ENCODE measurements at regions not wholly inside any gene's neighbourhood (a gene's known extent, or its start where the extent isn't known, plus 50 kb on each side); places are given as distances from the start of the nearest gene placed in this dataset.

- TF ChIP-seq CSRNP3 (CRISPR knock-in tag; IDR thresholded peaks at IDR 0.05), result no peak
- no peak for TF ChIP-seq ZFP30 (CRISPR knock-in tag; IDR thresholded peaks at IDR 0.05)
- no peak for TF ChIP-seq ZNF565 (CRISPR knock-in tag; conservative IDR thresholded peaks at IDR 0.05; ENCODE audit: low read depth)
Measured at GRCh38 chr2:228527197-228527881, 345.9 kb upstream of the SPHKAP start (continued).

GRCh38 chr2:228526687-228527086 lies 345.2 kb upstream of the SPHKAP start:
- no peak for ATAC-seq
- no peak for TF ChIP-seq TCF4 (CRISPR knock-in tag; IDR thresholded peaks at IDR 0.05; ENCODE audit: borderline replicate concordance)
- TF ChIP-seq TOX (CRISPR knock-in tag; IDR thresholded peaks at IDR 0.05; ENCODE audit: borderline replicate concordance), result no peak
- TF ChIP-seq RARB (CRISPR knock-in tag; IDR thresholded peaks at IDR 0.05), result no peak
- TF ChIP-seq CSRNP3 (CRISPR knock-in tag; IDR thresholded peaks at IDR 0.05), result no peak
- no peak for TF ChIP-seq POU6F1 (CRISPR knock-in tag; IDR thresholded peaks at IDR 0.05; ENCODE audit: borderline replicate concordance, low read depth)
- TF ChIP-seq PPARA (CRISPR knock-in tag; IDR thresholded peaks at IDR 0.05; ENCODE audit: borderline replicate concordance), result no peak
- TF ChIP-seq PATZ1 (CRISPR knock-in tag; IDR thresholded peaks at IDR 0.05; ENCODE audit: borderline replicate concordance), result no peak
- no peak for TF ChIP-seq ESRRG (CRISPR knock-in tag; IDR thresholded peaks at IDR 0.05)
- TF ChIP-seq ZC3H10 (CRISPR knock-in tag; IDR thresholded peaks at IDR 0.05), result no peak
- TF ChIP-seq CSDC2 (CRISPR knock-in tag; IDR thresholded peaks at IDR 0.05), result no peak
- no peak for TF ChIP-seq ZFP30 (CRISPR knock-in tag; IDR thresholded peaks at IDR 0.05)
- no peak for TF ChIP-seq SNAI2 (CRISPR knock-in tag; IDR thresholded peaks at IDR 0.05)
- no peak for TF ChIP-seq OSR1 (CRISPR knock-in tag; IDR thresholded peaks at IDR 0.05)
- TF ChIP-seq ARNTL (CRISPR knock-in tag; IDR thresholded peaks at IDR 0.05; ENCODE audit: borderline replicate concordance, low read depth), result no peak
- no peak for TF ChIP-seq ZNF565 (CRISPR knock-in tag; conservative IDR thresholded peaks at IDR 0.05; ENCODE audit: low read depth)
- TF ChIP-seq CREB5 (CRISPR knock-in tag; IDR thresholded peaks at IDR 0.05; ENCODE audit: low read depth), result no peak
- TF ChIP-seq GLIS3 (CRISPR knock-in tag; IDR thresholded peaks at IDR 0.05), result no peak
- no peak for TF ChIP-seq TSHZ2 (CRISPR knock-in tag; IDR thresholded peaks at IDR 0.05)
- no peak for TF ChIP-seq ZNF8 (CRISPR knock-in tag; IDR thresholded peaks at IDR 0.05)

GRCh38 chr2:228522977-228523376 lies 341.5 kb upstream of the SPHKAP start:
- ATAC-seq, result no peak
- TF ChIP-seq CSDC2 (CRISPR knock-in tag; IDR thresholded peaks at IDR 0.05) (no peak), RARB (CRISPR knock-in tag; IDR thresholded peaks at IDR 0.05) (no peak), ZFP3 (CRISPR knock-in tag; IDR thresholded peaks at IDR 0.05) (no peak), SNAI2 (CRISPR knock-in tag; IDR thresholded peaks at IDR 0.05) (no peak), TCF4 (CRISPR knock-in tag; IDR thresholded peaks at IDR 0.05; ENCODE audit: borderline replicate concordance) (no peak), ZNF70 (CRISPR knock-in tag; IDR thresholded peaks at IDR 0.05) (no peak), ISL1 (CRISPR knock-in tag; IDR thresholded peaks at IDR 0.05) (no peak), OSR1 (CRISPR knock-in tag; IDR thresholded peaks at IDR 0.05) (no peak), CSRNP3 (CRISPR knock-in tag; IDR thresholded peaks at IDR 0.05) (no peak), GLIS3 (CRISPR knock-in tag; IDR thresholded peaks at IDR 0.05) (no peak), ARNTL (CRISPR knock-in tag; IDR thresholded peaks at IDR 0.05; ENCODE audit: borderline replicate concordance, low read depth) (no peak), ZFP30 (CRISPR knock-in tag; IDR thresholded peaks at IDR 0.05) (no peak), ZNF565 (CRISPR knock-in tag; conservative IDR thresholded peaks at IDR 0.05; ENCODE audit: low read depth) (no peak)

Measured in SK-N-SH treated with all-trans-retinoic acid at 6 μM for 48 hours (cell line).